Neuronal stem cell (in vitro differentiated cells): ENCODE measurements at regions not wholly inside any gene's neighbourhood (a gene's known extent, or its start where the extent isn't known, plus 50 kb on each side); places are given as distances from the start of the nearest gene placed in this dataset.

Experiments
- DNase-seq: peaks from one replicate; pipeline ENCODE4 v3.0.0-alpha.2; 2013; ENCODE audit warnings: low spot score
- H2AFZ ChIP-seq: one replicate; pipeline ENCODE4 v1.6.1; 2013; ENCODE audit warnings: mild to moderate bottlenecking, low read length, inconsistent platforms
- H2AK5ac ChIP-seq: 2 replicates; pipeline ENCODE4 v1.6.1; 2013; ENCODE audit warnings: low read depth, mild to moderate bottlenecking, inconsistent platforms, low read length, moderate library complexity, mixed read lengths
- H2BK120ac ChIP-seq: 2 replicates; pipeline ENCODE4 v1.6.1; 2013; ENCODE audit warnings: low read depth, mild to moderate bottlenecking, inconsistent platforms, low read length, moderate library complexity, mixed read lengths
- H2BK12ac ChIP-seq: one replicate; pipeline ENCODE4 v1.6.1; 2013; ENCODE audit warnings: low read length, inconsistent platforms
- H2BK15ac ChIP-seq: 2 replicates; pipeline ENCODE4 v1.6.1; 2013; ENCODE audit warnings: mild to moderate bottlenecking, low read length, inconsistent platforms, mixed read lengths
- H2BK5ac ChIP-seq: one replicate; pipeline ENCODE4 v1.6.1; 2013; ENCODE audit warnings: inconsistent platforms, mild to moderate bottlenecking, low read length, moderate library complexity
- H3K14ac ChIP-seq: one replicate; pipeline ENCODE4 v1.6.1; 2013; ENCODE audit warnings: low read length, inconsistent platforms
- H3K18ac ChIP-seq: 2 replicates; pipeline ENCODE4 v1.6.1; 2013; ENCODE audit warnings: low read length, inconsistent platforms
- H3K23ac ChIP-seq: 2 replicates; pipeline ENCODE4 v1.6.1; 2013; ENCODE audit warnings: low read depth, mild to moderate bottlenecking, mixed read lengths, low read length, inconsistent platforms; ENCODE audit not compliant: poor library complexity
- H3K27ac ChIP-seq: replicated peaks from 3 replicates; pipeline ENCODE4 v1.5.1; 2013; ENCODE audit warnings: low read length, inconsistent platforms
- H3K27me3 ChIP-seq, 3 experiments: 2 replicates each; pipeline ENCODE4 v1.6.1; 2013; ENCODE audit warnings: low read length in 3 of 3, mild to moderate bottlenecking in 2 of 3, inconsistent platforms in 1 of 3, low read depth in 1 of 3, mixed read lengths in 1 of 3, moderate library complexity in 1 of 3; ENCODE audit not compliant: control insufficient read depth in 3 of 3, insufficient read depth in 3 of 3
- H3K36me3 ChIP-seq, 2 donors: replicated peaks in 1 of 2; 2 replicates each; pipeline ENCODE4 v1.6.1; 2013; ENCODE audit warnings: low read length in 2 of 2; ENCODE audit not compliant: control insufficient read depth in 2 of 2, insufficient read depth in 2 of 2
- H3K4ac ChIP-seq: 2 replicates; pipeline ENCODE4 v1.6.1; 2013; ENCODE audit warnings: inconsistent platforms, mild to moderate bottlenecking, low read length, moderate library complexity
- H3K4me1 ChIP-seq, 2 donors: 1 replicate in 1 of 2; 2 replicates in 1 of 2; pipeline ENCODE4 v1.6.1; 2013; ENCODE audit warnings: low read length in 2 of 2, low read depth in 1 of 2; ENCODE audit not compliant: control insufficient read depth in 2 of 2, insufficient read depth in 1 of 2
- H3K4me2 ChIP-seq: one replicate; pipeline ENCODE4 v1.6.1; 2013; ENCODE audit warnings: mild to moderate bottlenecking, low read length, inconsistent platforms; ENCODE audit not compliant: insufficient read depth, poor library complexity, severe bottlenecking
- H3K4me3 ChIP-seq, 2 donors: 2 replicates each; pipeline ENCODE4 v1.5.1; 2013; ENCODE audit warnings: low read length in 2 of 2, mild to moderate bottlenecking in 2 of 2, inconsistent platforms in 1 of 2, moderate library complexity in 1 of 2
- H3K79me1 ChIP-seq: one replicate; pipeline ENCODE4 v1.6.1; 2013; ENCODE audit warnings: low read depth, mild to moderate bottlenecking, inconsistent platforms, low read length, moderate library complexity
- H3K9ac ChIP-seq: one replicate; pipeline ENCODE4 v1.6.1; 2013; ENCODE audit warnings: mild to moderate bottlenecking, low read depth, low read length, inconsistent platforms; ENCODE audit not compliant: poor library complexity
- H3K9me3 ChIP-seq, 2 donors: replicated peaks in 1 of 2; 2 replicates each; pipeline versions ENCODE3 to v1.6.1; 2013; ENCODE audit warnings: low read length in 2 of 2, mild to moderate bottlenecking in 2 of 2, inconsistent platforms in 1 of 2, low read depth in 1 of 2, mixed read lengths in 1 of 2, moderate library complexity in 1 of 2; ENCODE audit not compliant: control insufficient read depth in 2 of 2, insufficient read depth in 1 of 2
- H4K8ac ChIP-seq: one replicate; pipeline ENCODE4 v1.6.1; 2013; ENCODE audit warnings: low read depth, mild to moderate bottlenecking, inconsistent platforms, low read length, moderate library complexity
- H4K91ac ChIP-seq: one replicate; pipeline ENCODE4 v1.6.1; 2013; ENCODE audit warnings: low read length, low read depth, mild to moderate bottlenecking, inconsistent platforms; ENCODE audit not compliant: poor library complexity
- WGBS, 2 donors: extraction: QIAGEN DNeasy Blood & Tissue Kit; methylation state at CpG; one replicate each; pipeline ENCODE4 v1.1.7; 2013; ENCODE audit warnings: missing lambda C conversion rate in 2 of 2, mixed read lengths in 1 of 2; ENCODE audit not compliant: insufficient read length in 2 of 2, insufficient replicate concordance in 1 of 2; ENCODE audit errors: extremely low coverage in 2 of 2; 5-methylcytosine and 5-hydroxymethylcytosine counted together

- no peak overlapping the region for H3K14ac ChIP-seq
- no peak overlapping the region for H2BK5ac ChIP-seq
- H3K9me3 ChIP-seq, result peaks cover 0 to 2% of the 10 kb centered on the region in 2 donors
- no peak overlapping the region for H3K4me3 ChIP-seq
- no CpG with 5 or more reads among the region's 4 CpGs for WGBS, 2 donors
- no peak overlapping the region for H2BK15ac ChIP-seq
- H3K36me3 ChIP-seq, result no peaks in the 10 kb centered on the region
- H3K9ac ChIP-seq, result no peak overlapping the region
- H3K23ac ChIP-seq, result no peak overlapping the region
- H2AFZ ChIP-seq, result no peak overlapping the region
- no peak overlapping the region for H2BK120ac ChIP-seq
- H2BK12ac ChIP-seq, result no peak overlapping the region
- no peak overlapping the region for H3K4me2 ChIP-seq
- H3K27ac ChIP-seq, result no peak overlapping the region
- no peak overlapping the region for H4K91ac ChIP-seq
- peaks cover 0 to 3% of the 10 kb centered on the region in 2 donors for H3K4me1 ChIP-seq
- H4K8ac ChIP-seq, result no peak overlapping the region
- no peaks in the 10 kb centered on the region for H3K79me1 ChIP-seq
- no peaks in the 10 kb centered on the region for H3K27me3 ChIP-seq
- H3K4ac ChIP-seq, result no peak overlapping the region
- H3K18ac ChIP-seq, result no peak overlapping the region
- no peak for DNase-seq
- no peak overlapping the region for H2AK5ac ChIP-seq
Observed at GRCh38 chr11:128288368-128288767, 299.0 kb downstream of the ETS1 start.

- H3K9ac ChIP-seq, result no peak overlapping the region
- H3K79me1 ChIP-seq, result no peaks in the 10 kb centered on the region
- H2BK12ac ChIP-seq, result no peak overlapping the region
- no peak overlapping the region for H2AK5ac ChIP-seq
- H2BK120ac ChIP-seq, result no peak overlapping the region
- DNase-seq, result no peak
- H4K91ac ChIP-seq, result no peak overlapping the region
- no peak overlapping the region for H3K14ac ChIP-seq
- H2AFZ ChIP-seq, result no peak overlapping the region
- no peaks in the 10 kb centered on the region for H3K36me3 ChIP-seq
- no peak overlapping the region for H2BK5ac ChIP-seq
- no peak overlapping the region for H3K4ac ChIP-seq
- no peaks in the 10 kb centered on the region for H3K9me3 ChIP-seq
- no CpG with 5 or more reads among the region's 2 CpGs for WGBS, 2 donors
- no peak overlapping the region for H3K23ac ChIP-seq
- no peak overlapping the region for H2BK15ac ChIP-seq
- no peak overlapping the region for H3K4me2 ChIP-seq
- H3K4me3 ChIP-seq, result no peak overlapping the region
- no peak overlapping the region for H4K8ac ChIP-seq
- H3K4me1 ChIP-seq, result peaks cover 0 to 3% of the 10 kb centered on the region in 2 donors
- no peak overlapping the region for H3K18ac ChIP-seq
- no peaks in the 10 kb centered on the region for H3K27me3 ChIP-seq
- no peak overlapping the region for H3K27ac ChIP-seq
Observed at GRCh38 chr11:128285321-128285720, 302.0 kb downstream of the ETS1 start.

- DNase-seq, result no peak
- no peak overlapping the region for H4K8ac ChIP-seq
- H3K27ac ChIP-seq, result no peak overlapping the region
- peaks cover 0 to 3% of the 10 kb centered on the region in 2 donors for H3K4me1 ChIP-seq
- no peaks in the 10 kb centered on the region for H3K27me3 ChIP-seq
- H3K23ac ChIP-seq, result no peak overlapping the region
- H3K9me3 ChIP-seq, result no peaks in the 10 kb centered on the region
- no peak overlapping the region for H3K4me2 ChIP-seq
- no peak overlapping the region for H3K18ac ChIP-seq
- no peak overlapping the region for H3K14ac ChIP-seq
- H4K91ac ChIP-seq, result no peak overlapping the region
- no peak overlapping the region for H2BK12ac ChIP-seq
- H3K4me3 ChIP-seq, result no peak overlapping the region
- H2BK5ac ChIP-seq, result no peak overlapping the region
- no peak overlapping the region for H2AFZ ChIP-seq
- no peak overlapping the region for H3K9ac ChIP-seq
- H3K79me1 ChIP-seq, result no peaks in the 10 kb centered on the region
- WGBS, 2 donors, result no CpG with 5 or more reads among the region's 4 CpGs
- H2BK15ac ChIP-seq, result no peak overlapping the region
- H2AK5ac ChIP-seq, result no peak overlapping the region
- H3K4ac ChIP-seq, result no peak overlapping the region
- H3K36me3 ChIP-seq, result no peaks in the 10 kb centered on the region
- H2BK120ac ChIP-seq, result no peak overlapping the region
Observed at GRCh38 chr11:128284634-128285033, 302.7 kb downstream of the ETS1 start.

- Histone ChIP-seq H3K36me3 (no peaks in the 10 kb centered on the region), H2BK12ac (no peak overlapping the region), H3K23ac (no peak overlapping the region), H3K79me1 (no peaks in the 10 kb centered on the region), H3K4me3 (no peak overlapping the region), H3K14ac (no peak overlapping the region), H2BK5ac (no peak overlapping the region), H3K4me2 (no peak overlapping the region), H3K4me1 (no peaks in the 10 kb centered on the region), H3K9me3 (no peaks in the 10 kb centered on the region), H4K8ac (no peak overlapping the region), H3K9ac (no peak overlapping the region), H3K18ac (no peak overlapping the region), H3K4ac (no peak overlapping the region), H2AFZ (no peak overlapping the region), H4K91ac (no peak overlapping the region), H3K27ac (no peak overlapping the region), H2BK120ac (no peak overlapping the region), H3K27me3 (no peaks in the 10 kb centered on the region), H2AK5ac (no peak overlapping the region), H2BK15ac (no peak overlapping the region)
- no peak for DNase-seq
- no CpG with 5 or more reads among the region's 1 CpG for WGBS, 2 donors
Observed at GRCh38 chr11:128283451-128283850, 303.9 kb downstream of the ETS1 start.
